PC-3 (cell line): ENCODE measurements at regions not wholly inside any gene's neighbourhood (a gene's known extent, or its start where the extent isn't known, plus 50 kb on each side); places are given as distances from the start of the nearest gene placed in this dataset.

Experiments
- EZH2 ChIP-seq: fragments of 300-600 bp; sonication (generic); IDR thresholded peaks from one replicate; pipeline ENCODE4 v1.6.1; 2017; ENCODE audit warnings: antibody characterized with exemption, mild to moderate bottlenecking, low read length; ENCODE audit not compliant: unreplicated experiment
- TF ChIP-seq, protein P1 (sequence below): fragments of 300-600 bp; sonication (generic); conservative IDR thresholded peaks from 2 replicates; pipeline ENCODE4 v1.5.1; 2017; ENCODE audit warnings: antibody characterized with exemption, low read depth, mild to moderate bottlenecking, low read length

DNA sequence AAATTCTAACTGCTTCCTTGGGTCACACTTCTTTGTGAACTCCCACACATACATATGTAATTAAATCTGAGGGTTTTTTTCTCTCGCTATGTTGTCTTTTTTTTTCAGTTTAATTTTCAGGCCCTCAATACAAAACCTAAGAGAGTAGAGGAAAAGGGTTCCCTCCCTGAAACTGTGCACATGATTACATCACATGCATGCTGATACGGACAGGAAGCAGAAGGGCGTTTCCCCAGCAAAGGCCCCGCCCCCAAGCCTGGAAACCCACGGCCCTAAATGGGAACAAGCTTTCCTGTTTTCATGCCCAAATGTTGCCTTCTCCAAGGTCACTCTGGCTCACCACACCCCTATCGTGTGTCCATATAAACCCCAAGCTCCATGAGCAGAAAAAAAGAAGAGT, 115.4 kb downstream of the TEX36 start:
- TF ChIP-seq, protein P1, sequence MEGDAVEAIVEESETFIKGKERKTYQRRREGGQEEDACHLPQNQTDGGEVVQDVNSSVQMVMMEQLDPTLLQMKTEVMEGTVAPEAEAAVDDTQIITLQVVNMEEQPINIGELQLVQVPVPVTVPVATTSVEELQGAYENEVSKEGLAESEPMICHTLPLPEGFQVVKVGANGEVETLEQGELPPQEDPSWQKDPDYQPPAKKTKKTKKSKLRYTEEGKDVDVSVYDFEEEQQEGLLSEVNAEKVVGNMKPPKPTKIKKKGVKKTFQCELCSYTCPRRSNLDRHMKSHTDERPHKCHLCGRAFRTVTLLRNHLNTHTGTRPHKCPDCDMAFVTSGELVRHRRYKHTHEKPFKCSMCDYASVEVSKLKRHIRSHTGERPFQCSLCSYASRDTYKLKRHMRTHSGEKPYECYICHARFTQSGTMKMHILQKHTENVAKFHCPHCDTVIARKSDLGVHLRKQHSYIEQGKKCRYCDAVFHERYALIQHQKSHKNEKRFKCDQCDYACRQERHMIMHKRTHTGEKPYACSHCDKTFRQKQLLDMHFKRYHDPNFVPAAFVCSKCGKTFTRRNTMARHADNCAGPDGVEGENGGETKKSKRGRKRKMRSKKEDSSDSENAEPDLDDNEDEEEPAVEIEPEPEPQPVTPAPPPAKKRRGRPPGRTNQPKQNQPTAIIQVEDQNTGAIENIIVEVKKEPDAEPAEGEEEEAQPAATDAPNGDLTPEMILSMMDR, result no peak
- TF ChIP-seq EZH2, result no peak
